ENCODE measurements at regions not wholly inside any gene's neighbourhood (a gene's known extent, or its start where the extent isn't known, plus 50 kb on each side); places are given as distances from the start of the nearest gene placed in this dataset.
A peak's percentile ranks its signal among the peaks of the same experiment; 100 is the strongest.

- peak; percentile 79 to 89 for DNase-seq (ENCODE audit: low spot score in 2 of 2)
- no peak overlapping the region for H3K4me3 ChIP-seq (ENCODE audit: low read depth, poor library complexity, severe bottlenecking)
- 30 to 40% methylated on average over 9 of the region's 9 CpGs for WGBS, 2 donors
- no peak for TF ChIP-seq CTCF (IDR thresholded peaks at IDR 0.05)
- TF ChIP-seq POLR2A (IDR thresholded peaks at IDR 0.05) = no peak
- intact Hi-C loops (cut with DNase I; ENCODE audit: low total_unique reads) = no loop called here
Measured at GRCh38 chr13:97124915-97125809, 97.0 kb upstream of the MBNL2 start.

- intact Hi-C loops (cut with DNase I; ENCODE audit: low total_unique reads) = no loop called here
- peak; percentile 66 to 89 for DNase-seq (ENCODE audit: low spot score in 2 of 2)
- H3K4me3 ChIP-seq (ENCODE audit: low read depth, poor library complexity, severe bottlenecking) = no peak overlapping the region
- 35% methylated on average over 11 to 13 of the region's 13 CpGs for WGBS, 2 donors
- no peak for TF ChIP-seq POLR2A (IDR thresholded peaks at IDR 0.05)
- TF ChIP-seq CTCF (IDR thresholded peaks at IDR 0.05) = no peak
Measured at GRCh38 chr13:97125810-97126738, 96.1 kb upstream of the MBNL2 start.

- no peak for DNase-seq (ENCODE audit: low spot score in 2 of 2)
- WGBS, 2 donors = 95% methylated on average over 1 of the region's 1 CpG
- H3K4me3 ChIP-seq (ENCODE audit: low read depth, poor library complexity, severe bottlenecking) = no peak overlapping the region
- intact Hi-C loops (cut with DNase I; ENCODE audit: low total_unique reads) = no loop called here
- TF ChIP-seq POLR2A (IDR thresholded peaks at IDR 0.05) (no peak), CTCF (IDR thresholded peaks at IDR 0.05) (no peak)
Measured at GRCh38 chr13:97127842-97128241, 94.3 kb upstream of the MBNL2 start.

GRCh38 chr13:97130190-97130589, 91.9 kb upstream of the MBNL2 start:
- 90 to 93% methylated on average over 1 of the region's 1 CpG for WGBS, 2 donors

GRCh38 chr13:97131447-97131846, 90.7 kb upstream of the MBNL2 start:
- DNase-seq (ENCODE audit: low spot score in 2 of 2) = no peak
- H3K4me3 ChIP-seq (ENCODE audit: low read depth, poor library complexity, severe bottlenecking) = no peak overlapping the region
- no peak for TF ChIP-seq CTCF (IDR thresholded peaks at IDR 0.05)
- TF ChIP-seq POLR2A (IDR thresholded peaks at IDR 0.05) = no peak
- intact Hi-C loops (cut with DNase I; ENCODE audit: low total_unique reads) = no loop called here
- WGBS, 2 donors = 94 to 95% methylated on average over 4 of the region's 4 CpGs

More at GRCh38 chr13:97130190-97130589, 91.9 kb upstream of the MBNL2 start:
- DNase-seq (ENCODE audit: low spot score in 2 of 2) = no peak
- intact Hi-C loops (cut with DNase I; ENCODE audit: low total_unique reads) = no loop called here
- TF ChIP-seq POLR2A (IDR thresholded peaks at IDR 0.05) (no peak), CTCF (IDR thresholded peaks at IDR 0.05) (no peak)
- H3K4me3 ChIP-seq (ENCODE audit: low read depth, poor library complexity, severe bottlenecking) = no peak overlapping the region

All from lower leg skin (tissue), 4 donors.